ENCODE measurements at regions not wholly inside any gene's neighbourhood (a gene's known extent, or its start where the extent isn't known, plus 50 kb on each side); places are given as distances from the start of the nearest gene placed in this dataset.
"Not testable (repeated sequence)": the region's sequence is repeated elsewhere in the genome, so short reads cannot be mapped to it uniquely, and the experiment has no call there.

DNA sequence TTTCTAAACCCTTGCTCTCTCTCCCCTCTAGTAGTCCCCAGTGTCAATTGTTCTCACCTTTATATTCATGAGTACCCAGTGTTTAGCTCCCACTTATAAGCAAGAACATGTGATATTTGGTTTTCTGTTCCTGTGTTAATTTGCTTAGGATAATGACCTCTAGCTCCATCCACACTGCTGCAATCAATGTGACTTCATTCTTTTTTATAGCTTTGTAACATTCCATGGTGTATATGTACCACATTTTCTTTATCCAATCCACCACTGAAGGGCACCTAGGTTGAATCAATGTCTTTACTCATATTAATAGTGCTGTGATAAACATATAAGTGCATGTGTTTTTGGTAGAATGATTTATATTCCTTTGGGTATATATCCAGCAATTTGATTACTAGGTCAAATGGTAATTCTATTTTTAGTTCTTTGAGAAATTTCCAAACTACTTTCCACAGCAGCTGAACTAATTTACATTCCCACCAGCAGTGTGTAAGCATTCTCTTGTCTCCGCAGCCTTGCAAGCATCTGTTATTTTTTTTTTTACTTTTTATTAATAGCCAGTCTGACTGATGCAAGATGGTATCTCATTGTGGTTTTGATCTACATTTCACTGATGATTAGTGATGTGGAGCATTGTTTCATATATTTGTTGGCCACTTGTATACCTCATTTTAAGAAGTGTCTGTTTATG, 277.8 kb downstream of the LTN1 start:
- Mint-ChIP-seq H3K36me3 (peaks cover 1% of the 10 kb centered on the region), H3K27ac (no peak overlapping the region), H3K9me3 (peaks cover 1% of the 10 kb centered on the region), H3K4me1 (no peaks in the 10 kb centered on the region), H3K4me3 (no peak overlapping the region), H3K27me3 (no peaks in the 10 kb centered on the region)
- DNase-seq (ENCODE audit: low spot score in 2 of 2) (no peak), ATAC-seq (ENCODE audit: low read depth) (no peak)

GRCh38 chr21:28712411-28712810, 280.3 kb downstream of the LTN1 start:
- DNase-seq (ENCODE audit: low spot score in 2 of 2) (no peak), ATAC-seq (ENCODE audit: low read depth) (no peak)
- Mint-ChIP-seq H3K27me3 (no peaks in the 10 kb centered on the region), H3K4me3 (no peak overlapping the region), H3K27ac (no peak overlapping the region), H3K9me3 (peaks cover 1% of the 10 kb centered on the region), H3K4me1 (no peaks in the 10 kb centered on the region), H3K36me3 (peaks cover 2% of the 10 kb centered on the region)

GRCh38 chr21:28705616-28706015, 287.1 kb downstream of the LTN1 start:
- ATAC-seq (ENCODE audit: low read depth) (no peak), DNase-seq (ENCODE audit: low spot score in 2 of 2) (no peak)
- H3K9me3 Mint-ChIP-seq = peaks cover 11% of the 10 kb centered on the region

GRCh38 chr21:28704746-28705145, 287.9 kb downstream of the LTN1 start:
- peaks cover 11% of the 10 kb centered on the region for H3K9me3 Mint-ChIP-seq

More at GRCh38 chr21:28705616-28706015, 287.1 kb downstream of the LTN1 start:
- H3K27ac Mint-ChIP-seq = no peak overlapping the region
- no peaks in the 10 kb centered on the region for H3K4me1 Mint-ChIP-seq
- H3K27me3 Mint-ChIP-seq = no peaks in the 10 kb centered on the region
- H3K4me3 Mint-ChIP-seq = no peak overlapping the region
- peaks cover 2% of the 10 kb centered on the region for H3K36me3 Mint-ChIP-seq

DNA sequence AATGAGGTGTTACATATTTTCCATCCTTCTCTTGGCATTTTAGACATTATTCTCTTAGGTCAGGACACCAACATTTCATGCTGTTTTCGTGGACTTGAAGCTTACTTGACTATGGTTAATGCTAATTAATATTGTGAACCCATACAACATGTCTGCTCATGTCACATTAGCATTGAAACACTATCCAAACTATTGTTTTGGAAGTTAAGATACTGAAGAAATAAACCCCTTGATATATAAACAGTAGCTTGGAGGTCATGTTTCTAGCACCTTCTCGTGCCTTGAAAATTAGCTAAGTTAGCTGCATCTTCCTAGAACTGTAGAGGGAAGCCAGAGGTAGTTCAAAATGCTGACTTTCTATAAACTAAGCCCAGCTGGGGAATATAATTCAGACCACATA, 288.8 kb downstream of the LTN1 start:
- no peaks in the 10 kb centered on the region for H3K4me1 Mint-ChIP-seq
- no peak for DNase-seq (ENCODE audit: low spot score in 2 of 2)
- peaks cover 11% of the 10 kb centered on the region for H3K9me3 Mint-ChIP-seq
- no peaks in the 10 kb centered on the region for H3K27me3 Mint-ChIP-seq
- no peak overlapping the region for H3K4me3 Mint-ChIP-seq
- no peak overlapping the region for H3K27ac Mint-ChIP-seq
- peaks cover 2% of the 10 kb centered on the region for H3K36me3 Mint-ChIP-seq
- no peak for ATAC-seq (ENCODE audit: low read depth)

More at GRCh38 chr21:28704746-28705145, 287.9 kb downstream of the LTN1 start:
- Mint-ChIP-seq H3K27me3 (no peaks in the 10 kb centered on the region), H3K4me3 (no peak overlapping the region), H3K4me1 (no peaks in the 10 kb centered on the region), H3K36me3 (peaks cover 2% of the 10 kb centered on the region), H3K27ac (no peak overlapping the region)
- ATAC-seq (ENCODE audit: low read depth) (no peak), DNase-seq (ENCODE audit: low spot score in 2 of 2) (no peak)

DNA sequence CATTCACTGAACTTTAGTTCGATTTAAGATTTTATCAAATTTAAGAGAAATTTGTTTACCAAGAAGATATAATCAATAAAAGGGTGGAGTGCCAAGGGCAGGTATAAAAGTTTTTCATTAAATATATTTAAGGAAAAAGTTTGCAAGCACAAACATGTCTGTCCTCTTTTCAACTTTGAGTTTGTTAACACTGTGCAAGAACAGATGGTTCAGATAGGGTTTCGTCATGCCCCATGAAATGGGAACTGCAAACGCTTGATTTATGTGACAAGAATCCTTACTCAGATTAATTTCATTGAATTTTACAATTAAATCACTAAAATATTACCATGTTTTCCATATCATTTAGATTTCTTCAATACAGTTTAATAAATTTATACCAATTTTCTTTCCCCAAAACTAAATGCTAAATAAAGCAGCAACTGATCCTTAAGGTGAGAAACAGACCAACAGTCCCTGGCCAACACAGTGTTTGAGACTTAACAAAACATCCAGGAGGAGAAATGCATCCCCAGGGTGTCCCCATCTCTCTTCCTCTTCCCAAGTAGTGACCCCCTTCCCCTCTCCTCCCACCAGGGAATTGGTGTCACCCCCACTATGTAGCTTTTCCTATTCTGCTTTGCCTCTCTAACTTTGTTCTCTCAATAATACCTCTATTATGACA, 292.9 kb downstream of the LTN1 start:
- ATAC-seq (ENCODE audit: low read depth) (no peak), DNase-seq (ENCODE audit: low spot score in 2 of 2) (no peak)
- no peak overlapping the region for H3K27ac Mint-ChIP-seq
- no peaks in the 10 kb centered on the region for H3K27me3 Mint-ChIP-seq
- H3K4me1 Mint-ChIP-seq = no peaks in the 10 kb centered on the region
- H3K4me3 Mint-ChIP-seq = no peak overlapping the region
- H3K9me3 Mint-ChIP-seq = peaks cover 11% of the 10 kb centered on the region
- H3K36me3 Mint-ChIP-seq = no peaks in the 10 kb centered on the region

DNA sequence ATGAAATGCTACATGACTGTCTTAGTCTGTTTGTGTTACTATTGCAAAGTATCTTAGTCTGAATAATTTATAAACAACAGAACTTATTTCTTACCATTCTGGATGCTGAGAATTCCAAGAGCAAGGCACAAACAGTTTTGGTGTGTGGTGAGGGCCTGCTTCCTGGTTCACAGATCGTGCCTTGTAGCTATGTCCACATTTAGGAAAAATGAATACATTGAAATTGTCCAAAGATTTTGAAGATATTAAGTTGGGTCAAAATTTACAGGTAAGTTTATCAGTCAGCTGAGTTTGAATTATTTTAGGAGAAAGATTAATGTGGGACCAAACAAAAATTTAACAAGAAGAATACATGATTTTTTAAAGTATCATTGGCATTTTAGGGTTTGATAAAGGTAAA, 293.5 kb downstream of the LTN1 start:
- Mint-ChIP-seq H3K27me3 (no peaks in the 10 kb centered on the region), H3K36me3 (no peaks in the 10 kb centered on the region), H3K4me3 (no peak overlapping the region), H3K9me3 (peaks cover 11% of the 10 kb centered on the region), H3K27ac (no peak overlapping the region), H3K4me1 (no peaks in the 10 kb centered on the region)
- DNase-seq (ENCODE audit: low spot score in 2 of 2) (no peak), ATAC-seq (ENCODE audit: low read depth) (no peak)

DNA sequence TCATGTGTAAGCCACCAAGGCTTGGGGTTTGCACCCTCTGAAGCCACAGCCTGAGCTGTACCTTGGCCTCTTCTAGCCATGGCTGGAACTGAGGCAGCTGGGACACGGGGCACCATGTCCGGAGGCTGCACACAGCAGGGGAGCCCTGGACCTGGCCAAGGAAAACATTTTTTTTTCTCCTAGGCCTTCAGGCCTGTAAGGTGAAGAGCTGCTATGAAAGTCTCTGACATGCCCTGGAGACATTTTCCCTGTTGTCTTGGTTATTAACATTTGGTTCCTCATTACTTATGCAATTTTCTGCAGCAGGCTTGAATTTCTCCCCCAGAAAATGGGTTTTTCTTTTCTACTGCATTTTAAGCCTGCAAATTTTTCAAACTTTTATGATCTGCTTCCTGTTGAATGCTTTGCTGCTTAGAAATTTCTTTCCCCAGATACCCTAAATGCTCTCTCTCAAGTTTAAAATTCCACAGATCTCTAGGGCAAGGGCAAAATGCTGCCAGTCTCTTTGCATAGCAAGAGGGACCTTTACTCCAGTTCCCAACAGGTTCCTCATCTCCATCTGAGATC, 295.8 kb downstream of the LTN1 start:
- Mint-ChIP-seq H3K36me3 (no peaks in the 10 kb centered on the region), H3K4me1 (no peaks in the 10 kb centered on the region)

DNA sequence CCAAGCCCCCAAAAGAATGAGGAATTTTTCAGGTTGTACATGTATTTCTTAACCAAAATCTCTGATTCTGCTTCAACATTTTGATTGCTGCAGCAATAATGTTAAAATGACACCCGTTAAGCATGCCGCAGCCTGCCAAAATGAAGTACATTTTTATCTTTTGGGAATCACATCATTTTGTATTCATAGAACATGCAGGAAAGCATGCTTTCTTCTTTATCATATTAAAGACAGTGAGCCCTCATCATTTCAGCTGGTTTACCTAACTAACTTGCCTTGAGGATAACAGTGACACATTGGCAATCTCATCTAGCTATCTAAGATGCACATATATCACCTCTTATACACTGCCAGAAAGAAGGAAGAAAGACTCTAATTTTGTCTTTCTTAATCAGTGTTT, 299.2 kb downstream of the LTN1 start:
- ATAC-seq (ENCODE audit: low read depth) (no peak), DNase-seq (ENCODE audit: low spot score in 2 of 2) (no peak)
- Mint-ChIP-seq H3K4me1 (no peaks in the 10 kb centered on the region), H3K9me3 (no peaks in the 10 kb centered on the region), H3K36me3 (no peaks in the 10 kb centered on the region), H3K27ac (no peak overlapping the region), H3K4me3 (no peak overlapping the region), H3K27me3 (no peaks in the 10 kb centered on the region)

More for the DNA sequence above, 295.8 kb downstream of the LTN1 start:
- H3K27ac Mint-ChIP-seq = no peak overlapping the region
- H3K27me3 Mint-ChIP-seq = no peaks in the 10 kb centered on the region
- H3K4me3 Mint-ChIP-seq = no peak overlapping the region
- DNase-seq (ENCODE audit: low spot score in 2 of 2) (no peak), ATAC-seq (ENCODE audit: low read depth) (no peak)
- peaks cover 2% of the 10 kb centered on the region for H3K9me3 Mint-ChIP-seq

DNA sequence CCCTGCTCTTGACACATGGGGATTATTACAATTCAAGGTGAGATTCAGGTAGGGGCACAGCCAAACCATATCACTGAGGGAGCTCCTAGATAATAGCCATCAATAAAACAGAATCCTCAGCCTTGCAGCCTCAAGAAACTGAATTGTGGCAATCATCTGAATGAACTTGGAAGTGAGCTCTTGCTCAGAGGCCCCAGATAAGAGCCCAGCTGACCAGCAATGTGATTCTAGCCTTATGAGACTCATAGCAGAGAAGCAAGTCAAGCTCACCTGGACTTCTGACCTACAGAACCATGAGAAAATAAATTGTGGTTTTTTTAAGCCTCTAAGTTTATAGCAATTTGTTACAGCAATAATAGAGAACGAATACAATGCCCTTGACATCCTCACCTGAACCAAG, 302.5 kb downstream of the LTN1 start:
- no peak overlapping the region for H3K4me3 Mint-ChIP-seq
- no peak for ATAC-seq (ENCODE audit: low read depth)

GRCh38 chr21:28688381-28688780, 304.3 kb downstream of the LTN1 start:
- no peak overlapping the region for H3K27ac Mint-ChIP-seq
- ATAC-seq (ENCODE audit: low read depth) = no peak
- H3K27me3 Mint-ChIP-seq = no peaks in the 10 kb centered on the region
- DNase-seq (ENCODE audit: low spot score in 2 of 2) = no peak
- H3K4me1 Mint-ChIP-seq = no peaks in the 10 kb centered on the region
- no peaks in the 10 kb centered on the region for H3K9me3 Mint-ChIP-seq
- H3K4me3 Mint-ChIP-seq = no peak overlapping the region
- H3K36me3 Mint-ChIP-seq = no peaks in the 10 kb centered on the region

More for the DNA sequence above, 302.5 kb downstream of the LTN1 start:
- Mint-ChIP-seq H3K9me3 (no peaks in the 10 kb centered on the region), H3K4me1 (no peaks in the 10 kb centered on the region), H3K36me3 (no peaks in the 10 kb centered on the region), H3K27ac (no peak overlapping the region), H3K27me3 (no peaks in the 10 kb centered on the region)
- no peak for DNase-seq (ENCODE audit: low spot score in 2 of 2)

DNA sequence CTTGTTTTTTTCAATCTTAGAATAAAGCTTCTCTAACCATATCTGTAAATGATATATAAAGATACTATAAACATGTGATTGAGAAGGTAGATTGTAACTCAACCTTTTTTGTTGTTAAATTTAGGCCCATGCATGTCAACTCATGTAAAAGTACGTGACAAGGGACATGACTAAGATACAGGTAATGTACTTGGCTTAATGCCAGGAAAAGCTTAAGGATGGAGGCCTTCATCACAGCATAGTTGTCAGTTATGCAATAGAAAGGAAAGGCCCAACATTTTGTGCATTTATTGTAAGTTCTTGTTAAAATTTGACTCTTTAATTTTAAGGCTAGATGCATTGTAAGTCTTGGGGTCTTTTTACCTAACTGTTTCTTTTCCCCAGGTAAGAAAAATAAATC, 305.1 kb downstream of the LTN1 start:
- DNase-seq (ENCODE audit: low spot score in 2 of 2) = no peak
- Mint-ChIP-seq H3K9me3 (no peaks in the 10 kb centered on the region), H3K27me3 (no peaks in the 10 kb centered on the region), H3K4me3 (no peak overlapping the region), H3K4me1 (no peaks in the 10 kb centered on the region), H3K36me3 (no peaks in the 10 kb centered on the region), H3K27ac (no peak overlapping the region)
- no peak for ATAC-seq (ENCODE audit: low read depth)

DNA sequence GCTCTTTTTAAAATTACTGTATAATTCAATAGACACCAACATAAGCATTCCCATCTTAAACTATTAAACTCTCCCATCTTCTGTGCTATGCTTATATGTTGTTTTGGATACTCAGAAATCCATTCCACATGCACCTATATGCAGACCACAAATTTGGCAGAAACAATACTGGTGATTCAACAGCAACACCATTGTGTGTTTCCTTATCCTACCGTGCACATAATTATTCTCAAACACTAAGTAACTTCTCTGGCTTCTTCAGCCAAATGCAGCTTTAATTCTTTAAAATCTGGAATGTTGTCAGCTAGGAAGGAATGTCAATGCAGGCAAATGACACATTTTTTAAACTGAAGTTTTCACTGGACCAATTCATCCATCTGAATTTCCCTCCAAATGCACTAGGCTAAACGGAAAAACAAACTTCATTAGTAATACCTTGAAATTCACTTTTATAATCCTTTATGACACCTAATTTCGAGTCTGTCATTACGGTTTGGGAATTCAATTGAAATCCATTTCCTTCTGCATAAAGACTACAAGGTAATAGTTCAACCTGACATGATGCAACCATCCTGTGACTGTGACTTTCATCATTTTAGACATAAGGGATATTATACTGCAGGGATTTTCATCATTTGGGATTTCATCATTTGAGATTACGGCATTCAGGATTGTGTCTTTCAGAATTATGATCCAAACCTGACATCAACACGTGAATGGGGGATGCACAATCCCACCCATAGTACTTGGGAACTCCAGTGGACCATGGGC, 308.5 kb downstream of the LTN1 start:
- Mint-ChIP-seq H3K9me3 (peaks cover 3% of the 10 kb centered on the region), H3K36me3 (peaks cover 4% of the 10 kb centered on the region), H3K4me3 (no peak overlapping the region), H3K4me1 (no peaks in the 10 kb centered on the region), H3K27ac (no peak overlapping the region), H3K27me3 (no peaks in the 10 kb centered on the region)
- ATAC-seq (ENCODE audit: low read depth) = no peak
- DNase-seq (ENCODE audit: low spot score in 2 of 2) = no peak

- H3K4me1 Mint-ChIP-seq; H3K27ac Mint-ChIP-seq; H3K27me3 Mint-ChIP-seq; H3K4me3 Mint-ChIP-seq; ATAC-seq (ENCODE audit: low read depth); H3K9me3 Mint-ChIP-seq; H3K36me3 Mint-ChIP-seq; DNase-seq (ENCODE audit: low spot score in 2 of 2): not testable (repeated sequence)
Measured at GRCh38 chr21:28682884-28683283, 309.8 kb downstream of the LTN1 start.
